ENCODE measurements at regions not wholly inside any gene's neighbourhood (a gene's known extent, or its start where the extent isn't known, plus 50 kb on each side); places are given as distances from the start of the nearest gene placed in this dataset.
"Not testable (repeated sequence)": the region's sequence is repeated elsewhere in the genome, so short reads cannot be mapped to it uniquely, and the experiment has no call there.

- no peak for DNase-seq (ENCODE audit: low read depth in 4 of 4, low spot score in 1 of 4)
These were observed 219.9 kb upstream of the NECTIN3 start for GRCh38 chr3:110851736-110852135.

GRCh38 chr3:110855207-110855606, 216.4 kb upstream of the NECTIN3 start:
- no peak for DNase-seq (ENCODE audit: low read depth in 4 of 4, low spot score in 1 of 4)

- DNase-seq (ENCODE audit: low read depth in 4 of 4, low spot score in 1 of 4), result no peak
These were observed 214.7 kb upstream of the NECTIN3 start for GRCh38 chr3:110856916-110857315.

- DNase-seq (ENCODE audit: low read depth in 4 of 4, low spot score in 1 of 4), result no peak
These were observed 213.1 kb upstream of the NECTIN3 start for GRCh38 chr3:110858549-110858948.

GRCh38 chr3:110859336-110859735, 212.3 kb upstream of the NECTIN3 start:
- DNase-seq (ENCODE audit: low read depth in 4 of 4, low spot score in 1 of 4), result no peak

GRCh38 chr3:110859993-110860392, 211.6 kb upstream of the NECTIN3 start:
- DNase-seq (ENCODE audit: low read depth in 4 of 4, low spot score in 1 of 4), result no peak

DNA sequence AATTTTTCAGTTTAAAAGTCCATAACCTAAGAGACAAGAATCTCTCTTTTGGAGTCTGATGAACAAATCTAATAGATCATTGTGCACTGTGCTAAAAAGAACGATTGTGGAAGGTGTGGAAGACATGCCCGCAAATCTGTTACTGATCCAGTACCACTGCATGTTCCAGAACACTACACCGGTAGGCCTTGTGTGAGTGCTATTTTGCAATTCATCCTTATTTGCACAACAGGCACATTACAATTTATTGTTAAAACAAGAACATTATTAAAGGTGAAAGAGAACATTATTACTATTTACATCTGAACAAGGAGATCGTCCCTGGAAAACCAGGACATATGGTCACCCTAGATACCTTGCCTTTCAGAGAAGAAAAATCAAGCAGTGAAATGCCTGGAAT, 205.7 kb upstream of the NECTIN3 start:
- no peak for DNase-seq (ENCODE audit: low read depth in 4 of 4, low spot score in 1 of 4)

- no peak for DNase-seq (ENCODE audit: low read depth in 4 of 4, low spot score in 1 of 4)
These were observed 203.5 kb upstream of the NECTIN3 start for GRCh38 chr3:110868106-110868505.

DNA sequence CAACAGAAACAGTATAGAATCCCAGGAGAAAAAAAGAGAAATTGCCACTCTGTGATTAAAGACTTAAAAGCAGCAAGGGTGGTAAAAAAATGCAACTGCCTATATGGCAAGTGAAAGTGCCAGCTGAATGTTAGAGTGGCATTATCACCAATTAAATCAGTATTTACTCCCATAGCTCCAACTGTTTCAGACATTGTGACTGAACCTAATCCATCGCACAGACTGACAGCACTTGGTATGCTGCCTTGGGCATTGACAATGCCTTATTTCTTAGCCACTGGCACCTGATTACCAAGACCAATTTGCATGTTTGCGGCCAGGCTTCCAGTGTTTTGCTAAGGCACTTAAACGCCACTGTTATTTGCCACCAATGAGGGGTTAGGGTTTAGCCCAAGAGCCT, 201.9 kb upstream of the NECTIN3 start:
- DNase-seq (ENCODE audit: low read depth in 4 of 4, low spot score in 1 of 4), result no peak

- DNase-seq (ENCODE audit: low read depth in 4 of 4, low spot score in 1 of 4), result no peak
These were observed 199.7 kb upstream of the NECTIN3 start for GRCh38 chr3:110871869-110872268.

GRCh38 chr3:110878692-110879091, 192.9 kb upstream of the NECTIN3 start:
- no peak for DNase-seq (ENCODE audit: low read depth in 4 of 4, low spot score in 1 of 4)

DNA sequence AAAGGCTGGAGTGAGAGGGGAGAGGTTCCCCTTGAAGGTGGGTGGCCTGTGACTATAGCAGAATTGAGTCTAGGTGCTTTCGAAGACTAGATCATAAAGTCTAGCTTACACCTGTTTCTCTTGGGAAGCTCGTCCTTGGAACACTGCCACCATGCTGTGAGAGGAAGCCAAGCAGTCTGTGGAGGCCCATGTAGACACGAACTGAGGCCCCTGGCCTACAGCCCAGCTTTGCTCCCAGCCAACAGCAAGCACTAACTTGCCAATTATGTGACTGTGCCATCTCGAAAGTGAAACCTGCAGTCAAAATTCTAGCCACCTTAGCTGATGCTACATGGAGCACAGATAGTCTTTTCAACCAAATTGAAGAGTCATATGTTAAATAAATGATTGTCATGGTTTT, 190.5 kb upstream of the NECTIN3 start:
- DNase-seq (ENCODE audit: low read depth in 4 of 4, low spot score in 1 of 4), result no peak

- DNase-seq (ENCODE audit: low read depth in 4 of 4, low spot score in 1 of 4), result no peak
These were observed 185.3 kb upstream of the NECTIN3 start for GRCh38 chr3:110886222-110886893.

DNA sequence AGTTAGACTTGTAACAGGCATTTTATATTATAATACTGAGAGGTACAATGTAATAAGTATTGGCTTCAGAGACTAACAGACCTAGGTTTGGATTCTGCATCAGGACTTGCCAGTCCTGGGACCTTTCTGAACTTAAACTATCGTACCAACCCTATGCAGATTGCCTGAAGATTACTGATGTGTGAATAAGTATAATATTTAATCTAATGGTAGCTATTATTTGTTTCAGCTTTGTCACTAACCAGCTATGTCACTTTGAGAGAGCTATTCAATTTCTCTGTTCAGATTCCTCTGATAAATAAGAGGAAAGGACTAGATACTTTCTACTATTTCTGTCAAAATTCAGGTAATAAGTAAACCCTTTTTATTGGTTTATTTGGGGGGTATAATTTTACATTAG, 184.4 kb upstream of the NECTIN3 start:
- DNase-seq (ENCODE audit: low read depth in 4 of 4, low spot score in 1 of 4), result no peak

GRCh38 chr3:110888625-110889375, 182.8 kb upstream of the NECTIN3 start:
- not testable (repeated sequence) for DNase-seq (ENCODE audit: low read depth in 4 of 4, low spot score in 1 of 4)

DNA sequence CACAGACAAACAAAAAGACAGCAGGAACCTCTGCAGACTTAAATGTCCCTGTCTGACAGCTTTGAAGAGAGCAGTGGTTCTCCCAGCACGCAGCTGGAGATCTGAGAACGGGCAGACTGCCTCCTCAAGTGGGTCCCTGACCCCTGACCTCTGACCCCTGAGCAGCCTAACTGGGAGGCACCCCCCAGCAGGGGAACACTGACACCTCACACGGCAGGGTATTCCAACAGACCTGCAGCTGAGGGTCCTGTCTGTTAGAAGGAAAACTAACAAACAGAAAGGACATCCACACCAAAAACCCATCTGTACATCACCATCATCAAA, 182.3 kb upstream of the NECTIN3 start:
- not testable (repeated sequence) for DNase-seq (ENCODE audit: low read depth in 4 of 4, low spot score in 1 of 4)

- DNase-seq (ENCODE audit: low read depth in 4 of 4, low spot score in 1 of 4), result no peak
These were observed 177.0 kb upstream of the NECTIN3 start for GRCh38 chr3:110894574-110894973.

- no peak for DNase-seq (ENCODE audit: low read depth in 4 of 4, low spot score in 1 of 4)
These were observed 176.6 kb upstream of the NECTIN3 start for GRCh38 chr3:110895054-110895453.

DNA sequence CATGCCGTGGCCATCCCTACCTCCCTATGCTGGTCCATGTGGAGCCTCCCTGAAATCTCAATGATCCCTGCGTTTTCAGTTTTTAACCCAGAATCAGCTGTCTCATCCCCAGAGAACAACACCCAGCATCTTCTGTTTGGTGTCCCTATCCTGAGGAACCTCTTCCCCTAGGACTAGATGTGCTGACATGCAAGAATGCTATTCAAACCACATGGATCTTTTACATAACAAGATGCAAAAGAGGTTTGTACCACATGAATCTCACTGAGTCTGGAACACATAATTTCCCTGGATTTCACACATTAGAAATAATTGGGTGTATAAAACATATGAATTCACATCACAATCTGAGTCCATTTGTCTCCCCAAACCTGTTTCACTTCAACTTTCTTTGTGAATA, 174.6 kb upstream of the NECTIN3 start:
- DNase-seq (ENCODE audit: low read depth in 4 of 4, low spot score in 1 of 4), result no peak

GRCh38 chr3:110900576-110900975, 171.0 kb upstream of the NECTIN3 start:
- no peak for DNase-seq (ENCODE audit: low read depth in 4 of 4, low spot score in 1 of 4)

DNA sequence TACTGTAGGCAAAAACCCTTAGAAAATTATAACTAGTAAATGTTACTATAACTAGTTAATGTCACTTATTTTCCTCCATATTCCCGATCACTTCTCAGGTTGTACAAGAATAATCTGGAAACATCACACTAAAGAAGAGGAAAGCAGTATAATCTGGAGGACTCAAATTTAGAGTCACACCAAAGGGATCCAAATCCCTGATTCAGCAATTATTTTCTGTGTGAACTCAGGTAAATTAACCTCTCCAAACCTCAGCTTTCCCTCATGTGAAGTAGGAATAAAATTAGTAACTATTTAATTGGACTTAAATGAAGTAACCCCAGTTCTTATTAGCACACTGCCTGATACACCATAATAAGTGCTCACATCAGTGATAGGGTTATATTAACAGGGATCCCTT, 170.1 kb upstream of the NECTIN3 start:
- DNase-seq (ENCODE audit: low read depth in 4 of 4, low spot score in 1 of 4), result no peak

GRCh38 chr3:110902453-110903085, 169.0 kb upstream of the NECTIN3 start:
- no peak for DNase-seq (ENCODE audit: low read depth in 4 of 4, low spot score in 1 of 4)
